Type B pancreatic cell (in vitro differentiated cells): ENCODE measurements at regions not wholly inside any gene's neighbourhood (a gene's known extent, or its start where the extent isn't known, plus 50 kb on each side); places are given as distances from the start of the nearest gene placed in this dataset.

Experiments used
- DNase-seq: peaks from one replicate; pipeline ENCODE4 v3.0.0; 2021; ENCODE audit warnings: mixed read lengths; ENCODE audit not compliant: unreplicated experiment; ENCODE audit errors: extremely low spot score
- H3K27ac Mint-ChIP-seq: 2 replicates; pipeline ENCODE4 v1.8.0; 2021; ENCODE audit warnings: mild to moderate bottlenecking, mixed read lengths
- H3K27me3 Mint-ChIP-seq: 2 replicates; pipeline ENCODE4 v1.8.0; 2021; ENCODE audit warnings: mixed read lengths
- H3K36me3 Mint-ChIP-seq: 2 replicates; pipeline ENCODE4 v1.8.0; 2021; ENCODE audit warnings: mixed read lengths
- H3K4me1 Mint-ChIP-seq: one replicate; pipeline ENCODE4 v1.8.0; 2021; ENCODE audit warnings: mixed read lengths; ENCODE audit not compliant: unreplicated experiment
- H3K4me3 Mint-ChIP-seq: 2 replicates; pipeline ENCODE4 v1.8.0; 2021; ENCODE audit warnings: mild to moderate bottlenecking, mixed read lengths
- H3K9me3 Mint-ChIP-seq: 2 replicates; pipeline ENCODE4 v1.8.0; 2021; ENCODE audit warnings: mixed read lengths
- CTCF ChIP-seq: fragments of 200-600 bp; sonication (generic); conservative IDR thresholded peaks from 2 replicates; pipeline ENCODE4 v1.5.0; 2021; ENCODE audit warnings: antibody characterized with exemption, mild to moderate bottlenecking

- Mint-ChIP-seq H3K9me3 (peaks cover 25% of the 10 kb centered on the region), H3K36me3 (no peaks in the 10 kb centered on the region), H3K27me3 (no peaks in the 10 kb centered on the region), H3K4me1 (no peaks in the 10 kb centered on the region), H3K27ac (no peak overlapping the region), H3K4me3 (no peak overlapping the region)
- TF ChIP-seq CTCF, result no peak
- no peak for DNase-seq
Measured at GRCh38 chr15:67908756-67909155, 68.9 kb upstream of the RNU6-1 start.

- no peak overlapping the region for H3K4me3 Mint-ChIP-seq
- DNase-seq, result no peak
- H3K36me3 Mint-ChIP-seq, result no peaks in the 10 kb centered on the region
- no peak overlapping the region for H3K27ac Mint-ChIP-seq
- peaks cover 24% of the 10 kb centered on the region for H3K4me1 Mint-ChIP-seq
- no peaks in the 10 kb centered on the region for H3K27me3 Mint-ChIP-seq
- H3K9me3 Mint-ChIP-seq, result peaks cover 9% of the 10 kb centered on the region
- TF ChIP-seq CTCF, result no peak
Measured at GRCh38 chr15:67911727-67912126, 71.9 kb upstream of the RNU6-1 start.

GRCh38 chr15:67914028-67914427 lies 74.2 kb upstream of the RNU6-1 start:
- no peak for TF ChIP-seq CTCF
- Mint-ChIP-seq H3K4me3 (peak overlapping the region; percentile 78), H3K4me1 (peaks cover 36% of the 10 kb centered on the region), H3K36me3 (no peaks in the 10 kb centered on the region), H3K27ac (peak overlapping the region; percentile 88), H3K9me3 (peaks cover 4% of the 10 kb centered on the region), H3K27me3 (no peaks in the 10 kb centered on the region)
- no peak for DNase-seq

GRCh38 chr15:67914537-67915460 lies 75.0 kb upstream of the RNU6-1 start:
- Mint-ChIP-seq H3K27ac (peak overlapping the region; percentile 88), H3K27me3 (no peaks in the 10 kb centered on the region), H3K36me3 (no peaks in the 10 kb centered on the region), H3K4me3 (peak overlapping the region; percentile 78), H3K9me3 (peaks cover 4% of the 10 kb centered on the region), H3K4me1 (peaks cover 36% of the 10 kb centered on the region)
- TF ChIP-seq CTCF, result no peak
- DNase-seq, result peak; percentile 80

- peak overlapping the region; percentile 78 for H3K4me3 Mint-ChIP-seq
- H3K4me1 Mint-ChIP-seq, result peaks cover 36% of the 10 kb centered on the region
- no peak for DNase-seq
- H3K27ac Mint-ChIP-seq, result peak overlapping the region; percentile 88
- TF ChIP-seq CTCF, result no peak
- H3K36me3 Mint-ChIP-seq, result no peaks in the 10 kb centered on the region
- peaks cover 5% of the 10 kb centered on the region for H3K9me3 Mint-ChIP-seq
- H3K27me3 Mint-ChIP-seq, result no peaks in the 10 kb centered on the region
Measured at GRCh38 chr15:67915461-67916374, 75.9 kb upstream of the RNU6-1 start.
